Fibroblast of mammary gland (primary cell): ENCODE measurements at regions not wholly inside any gene's neighbourhood (a gene's known extent, or its start where the extent isn't known, plus 50 kb on each side); places are given as distances from the start of the nearest gene placed in this dataset.
"Not testable (repeated sequence)": the region's sequence is repeated elsewhere in the genome, so short reads cannot be mapped to it uniquely, and the experiment has no call there.

Experiments used
- DNase-seq: peaks from one replicate; pipeline ENCODE4 v3.0.0-alpha.2; 2010; ENCODE audit warnings: low read depth
- H3K4me3 ChIP-seq: 2 replicates; pipeline ENCODE4 v1.5.1; 2011; ENCODE audit warnings: low read depth, mild to moderate bottlenecking, low read length, moderate library complexity; ENCODE audit not compliant: control insufficient read depth
- CTCF ChIP-seq: conservative IDR thresholded peaks from 2 replicates; pipeline ENCODE4 v1.5.1; 2011; ENCODE audit warnings: low read depth, low read length, inconsistent platforms; ENCODE audit not compliant: control insufficient read depth, insufficient read depth

- H3K4me3 ChIP-seq, result no peak overlapping the region
- no peak for TF ChIP-seq CTCF
- DNase-seq, result peak; percentile 25
Measured at GRCh38 chr10:62990126-62990525, 143.0 kb upstream of the NRBF2 start.

- TF ChIP-seq CTCF, result no peak
- no peak overlapping the region for H3K4me3 ChIP-seq
- DNase-seq, result no peak
Measured at GRCh38 chr10:62985807-62986600, 147.1 kb upstream of the NRBF2 start.

- no peak for TF ChIP-seq CTCF
- H3K4me3 ChIP-seq, result no peak overlapping the region
- no peak for DNase-seq
Measured at GRCh38 chr10:62981096-62981495, 152.0 kb upstream of the NRBF2 start.

- TF ChIP-seq CTCF, result no peak
- H3K4me3 ChIP-seq, result no peak overlapping the region
- DNase-seq, result peak; percentile 7
Measured at GRCh38 chr10:62980687-62981086, 152.4 kb upstream of the NRBF2 start.

- DNase-seq, result no peak
- TF ChIP-seq CTCF, result no peak
- H3K4me3 ChIP-seq, result no peak overlapping the region
Measured at GRCh38 chr10:62979921-62980320, 153.2 kb upstream of the NRBF2 start.

GRCh38 chr10:62978482-62978881, 154.6 kb upstream of the NRBF2 start:
- no peak for TF ChIP-seq CTCF
- peak; percentile 22 for DNase-seq
- H3K4me3 ChIP-seq, result no peak overlapping the region

GRCh38 chr10:62974795-62975194, 158.3 kb upstream of the NRBF2 start:
- not testable (repeated sequence) for H3K4me3 ChIP-seq, DNase-seq
